Amygdala (tissue), 56 donors: ENCODE measurements at regions not wholly inside any gene's neighbourhood (a gene's known extent, or its start where the extent isn't known, plus 50 kb on each side); places are given as distances from the start of the nearest gene placed in this dataset.
"Not testable (repeated sequence)": the region's sequence is repeated elsewhere in the genome, so short reads cannot be mapped to it uniquely, and the experiment has no call there.

ENCODE experiments used
- DNase-seq, 56 donors: peaks; one replicate each; lab custom pipeline; 2025; lab: John Stamatoyannopoulos, UW

DNA sequence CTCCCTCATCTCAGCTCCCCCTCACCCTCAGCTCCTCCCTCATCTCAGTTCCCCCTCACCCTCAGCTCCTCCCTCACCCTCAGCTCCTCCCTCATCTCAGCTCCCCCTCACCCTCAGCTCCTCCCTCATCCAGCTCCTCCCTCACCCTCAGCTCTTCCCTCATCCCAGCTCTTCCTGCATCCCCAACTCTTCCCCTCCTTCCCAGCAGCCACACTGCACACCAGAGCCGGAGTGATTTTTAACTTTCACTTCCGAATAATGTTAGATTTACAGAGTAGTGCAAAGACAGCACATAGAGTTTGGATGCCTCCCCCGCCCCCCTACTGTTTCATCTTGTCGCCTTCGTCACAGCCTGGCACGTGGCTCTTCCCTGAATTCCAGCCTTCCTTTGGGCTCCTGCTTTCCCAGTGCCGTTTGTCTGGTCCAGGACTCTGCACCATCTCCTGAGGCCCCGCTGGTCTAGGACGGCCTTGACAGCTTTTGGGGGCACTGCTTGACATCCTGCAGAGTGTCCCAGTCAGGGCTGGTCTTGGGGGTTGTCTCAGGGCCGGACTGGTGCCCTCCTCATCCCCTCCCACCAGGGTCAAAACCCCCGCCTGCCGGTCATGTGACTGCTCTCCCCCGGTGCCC, 110.2 kb downstream of the FAM53A start:
- no peak for DNase-seq

DNA sequence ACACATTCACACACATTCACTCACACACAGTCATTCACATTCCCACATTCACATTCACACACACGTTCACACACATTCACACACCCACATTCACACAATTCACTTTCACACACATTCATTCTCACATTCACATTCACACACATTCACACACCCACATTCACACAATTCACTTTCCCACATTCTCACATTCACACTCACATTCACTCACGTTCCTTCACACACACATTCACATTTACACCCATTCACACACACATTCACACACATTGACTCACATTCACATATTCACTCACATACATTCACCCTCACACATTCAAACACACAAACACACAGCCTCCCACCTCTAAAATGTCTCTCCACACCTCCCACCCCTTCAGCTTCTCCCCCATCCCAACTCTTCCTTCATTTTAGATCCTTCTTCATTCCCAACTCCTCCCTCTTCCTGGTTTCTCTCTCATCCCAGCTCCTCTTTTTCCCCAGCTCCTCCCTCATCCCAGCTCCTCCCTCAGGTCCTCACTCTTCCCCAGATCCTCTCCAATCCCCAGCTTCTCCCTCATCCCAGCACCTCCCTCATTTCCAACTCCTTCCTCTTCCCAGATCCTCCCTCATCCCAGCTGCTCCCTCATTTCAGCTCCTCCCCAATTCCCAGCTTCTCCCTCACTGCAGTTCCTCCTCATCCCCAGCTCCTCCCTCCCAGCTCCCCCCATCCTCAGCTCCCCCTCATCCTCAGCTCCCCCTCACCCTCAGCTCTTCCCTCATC, 111.0 kb downstream of the FAM53A start:
- no peak for DNase-seq

GRCh38 chr4:1572521-1572920, 111.6 kb downstream of the FAM53A start:
- DNase-seq: no peak

- no peak for DNase-seq
Measured at GRCh38 chr4:1572010-1572385, 112.1 kb downstream of the FAM53A start.

DNA sequence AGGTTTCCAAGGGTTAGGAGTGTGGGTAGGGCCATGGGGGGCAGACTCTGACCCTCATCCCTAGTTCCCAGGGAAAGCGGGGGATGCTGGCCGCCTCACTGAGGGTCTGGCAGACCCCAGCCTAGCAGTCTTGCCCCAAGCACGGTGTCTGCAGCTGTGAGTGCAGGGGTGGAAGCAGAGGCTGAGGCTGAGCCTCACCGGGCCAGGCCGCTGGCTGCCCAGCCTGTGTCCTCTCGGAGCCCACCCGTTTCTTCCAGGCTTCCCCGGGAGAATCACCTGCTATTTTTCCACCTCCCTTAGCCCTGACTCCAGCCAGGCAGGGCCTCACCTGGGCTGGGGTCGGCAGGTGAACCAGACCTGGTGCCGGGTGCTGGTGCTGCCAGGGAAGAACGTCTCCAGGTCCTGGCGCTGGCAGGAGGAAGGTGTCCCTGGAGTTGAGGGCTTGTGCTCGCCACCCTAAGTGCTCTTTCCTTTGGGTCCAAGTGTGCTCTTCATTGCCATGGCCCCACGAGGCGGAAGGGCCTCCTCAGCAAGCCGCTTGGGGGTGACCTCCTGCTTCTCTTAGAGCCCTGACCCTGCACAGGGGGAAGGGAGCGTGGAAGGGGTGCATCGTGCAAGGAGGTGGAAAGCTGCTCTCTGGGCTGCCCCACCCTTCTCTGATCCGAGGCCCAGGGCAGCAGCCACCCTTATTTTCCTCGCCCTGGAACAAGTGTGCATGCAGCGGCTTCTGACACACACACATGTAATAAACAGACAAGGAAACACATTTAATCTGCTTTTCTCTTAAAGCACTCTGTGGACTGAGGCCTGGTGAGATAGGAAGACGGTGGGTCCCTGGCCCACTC, 112.7 kb downstream of the FAM53A start:
- DNase-seq: no peak

DNA sequence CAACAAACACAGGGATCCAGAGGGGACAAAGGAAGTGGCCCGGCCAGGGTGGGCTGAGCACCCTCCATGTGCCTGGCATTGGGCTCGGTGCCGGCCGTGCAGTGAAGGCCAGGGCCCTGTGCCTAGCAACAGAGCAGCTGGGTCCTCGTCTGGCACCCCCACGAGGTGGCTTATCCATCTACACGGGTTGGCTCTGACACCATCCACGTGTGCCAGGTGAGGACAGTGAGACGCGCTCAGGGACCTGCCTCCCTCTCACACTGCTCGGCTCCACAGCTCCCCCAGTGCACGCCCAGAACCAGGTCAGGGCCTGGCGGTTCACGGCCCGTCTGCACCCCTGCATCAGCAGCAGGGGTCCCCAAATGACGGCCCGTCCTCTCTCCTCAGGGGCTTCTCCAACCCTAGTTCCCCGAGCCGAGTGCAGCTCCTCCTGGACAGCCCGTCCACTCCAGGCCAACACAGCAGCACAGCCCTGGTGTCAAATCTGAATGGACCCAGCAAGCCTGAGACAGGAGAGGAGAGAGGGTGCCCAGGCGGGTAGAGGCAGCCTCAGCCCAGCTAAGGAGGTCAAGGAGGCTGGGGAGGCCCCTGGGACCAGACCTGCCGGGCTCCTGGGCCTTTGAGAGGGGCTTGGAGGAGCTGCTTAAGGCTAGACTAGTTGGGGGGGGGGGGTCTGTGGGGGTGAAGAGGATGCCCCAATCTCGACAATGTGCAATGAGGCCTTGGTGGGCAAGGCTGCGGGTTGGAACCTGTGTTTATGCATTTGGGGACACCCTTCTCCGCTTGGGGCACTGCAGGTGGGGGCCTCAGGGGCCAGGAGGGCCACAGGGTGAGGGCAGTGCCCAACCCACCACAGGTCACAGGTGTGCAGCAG, 113.6 kb downstream of the FAM53A start:
- no peak for DNase-seq

DNA sequence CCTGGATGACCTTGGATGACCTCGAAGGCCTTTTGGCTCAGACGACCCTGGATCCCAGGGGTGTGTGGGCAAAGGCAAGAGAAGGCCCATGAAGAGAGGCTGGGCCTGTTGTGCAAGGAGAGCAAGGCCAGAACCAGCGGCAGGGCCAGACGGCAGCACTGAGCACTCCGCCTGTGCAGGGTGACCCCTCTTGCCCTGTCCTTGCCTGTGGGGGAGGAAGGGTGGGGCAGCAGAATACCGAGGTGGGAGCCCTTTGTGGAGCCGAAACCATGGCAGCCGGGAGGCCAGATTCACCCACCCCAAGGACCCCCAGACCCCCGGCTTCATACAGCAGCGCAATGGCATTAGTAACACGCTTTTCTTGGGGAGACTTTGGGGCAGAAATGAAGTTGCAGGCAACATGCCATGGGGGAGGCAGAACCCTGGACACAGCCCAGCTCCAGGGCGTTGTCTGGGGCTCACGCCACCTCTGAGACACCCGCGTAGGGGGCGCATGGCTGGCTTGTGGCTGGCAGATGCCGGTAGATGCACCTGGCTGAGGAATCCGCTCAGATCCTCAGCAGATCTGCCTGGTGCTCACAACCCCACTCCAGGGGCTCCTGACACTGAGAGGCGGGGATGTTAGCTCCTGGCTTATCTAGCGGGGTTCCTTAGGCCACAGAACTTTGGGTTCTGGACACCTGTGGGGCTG, 114.5 kb downstream of the FAM53A start:
- no peak for DNase-seq

DNA sequence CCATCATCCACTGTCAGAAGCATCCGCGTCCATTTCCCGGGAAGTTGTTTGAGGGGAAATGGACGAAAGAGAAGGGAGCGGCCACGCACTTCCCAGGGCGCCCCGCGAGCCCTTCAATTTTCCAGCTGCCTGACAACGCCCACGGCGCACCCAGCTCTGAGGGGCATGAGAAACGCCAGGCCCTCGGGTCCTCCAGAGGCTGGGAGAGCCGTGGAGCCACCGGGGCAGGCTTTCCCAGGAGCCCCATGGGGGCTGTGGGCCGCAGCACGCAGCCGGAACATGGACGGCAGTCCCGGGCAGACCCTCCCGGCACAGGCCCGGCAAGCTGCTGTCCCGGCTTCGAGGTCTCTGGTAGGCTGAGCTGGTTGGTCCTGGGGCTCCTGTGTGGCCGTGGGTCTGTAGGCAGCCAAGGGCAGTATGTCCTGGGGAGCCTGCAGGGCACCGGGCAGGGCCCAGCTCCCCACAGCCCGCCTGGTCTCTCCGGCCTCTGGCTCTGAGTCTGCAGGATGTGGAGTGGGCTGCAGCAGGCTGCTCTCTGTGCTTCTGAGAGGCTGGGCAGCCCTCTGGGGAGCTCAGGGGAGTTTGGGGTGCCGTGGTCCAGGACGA, 115.2 kb downstream of the FAM53A start:
- no peak for DNase-seq

- DNase-seq: no peak
Measured at GRCh38 chr4:1567808-1568581, 116.1 kb downstream of the FAM53A start.

DNA sequence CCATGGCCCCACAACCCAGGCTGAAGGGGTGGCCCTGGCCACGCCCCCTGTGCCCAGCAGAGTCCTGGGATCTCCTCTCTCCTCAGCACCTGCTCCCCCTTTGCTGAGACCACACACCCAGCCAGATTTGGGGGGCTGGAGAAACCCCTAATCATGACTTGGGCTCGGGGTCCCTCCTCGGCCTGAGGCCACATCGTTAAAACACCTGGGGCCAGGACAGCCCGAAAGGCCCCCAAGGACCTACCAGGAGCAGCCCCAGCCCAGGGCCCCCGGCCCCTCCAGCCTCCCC, 116.7 kb downstream of the FAM53A start:
- no peak for DNase-seq

DNA sequence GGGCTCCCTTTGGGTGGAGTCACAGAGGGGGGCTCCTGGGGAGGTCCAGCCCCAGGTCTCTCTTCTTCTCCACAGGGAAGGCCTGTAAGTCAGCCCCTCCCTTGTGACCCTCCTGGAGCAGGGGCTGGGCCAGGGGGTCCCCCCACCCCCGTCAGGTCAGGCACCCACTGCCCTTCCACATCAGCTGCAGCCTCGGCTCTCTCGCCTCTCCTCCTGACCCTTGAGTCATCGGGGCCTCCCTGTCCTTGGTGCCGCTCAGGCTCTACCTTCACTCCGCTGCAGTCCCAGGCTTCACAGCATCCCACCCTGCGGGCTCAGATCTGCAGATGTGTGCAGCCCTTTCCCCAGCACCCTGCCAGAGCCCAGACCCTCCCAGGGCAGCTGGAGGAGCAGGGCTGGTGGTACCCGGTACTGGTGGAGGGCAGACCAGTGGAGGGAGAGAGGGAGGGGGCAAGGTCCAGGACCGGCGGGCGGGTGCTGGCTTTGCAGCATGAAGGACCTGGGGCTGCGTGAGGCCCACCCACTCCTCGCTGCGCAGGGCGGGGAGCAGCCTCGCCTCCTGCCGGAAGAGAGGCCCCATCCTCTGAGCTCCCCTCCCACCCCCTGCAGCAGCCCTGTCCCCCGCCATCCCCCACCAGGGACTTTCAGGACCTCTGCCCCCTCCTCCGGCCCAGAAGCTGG, 117.1 kb downstream of the FAM53A start:
- no peak for DNase-seq

DNA sequence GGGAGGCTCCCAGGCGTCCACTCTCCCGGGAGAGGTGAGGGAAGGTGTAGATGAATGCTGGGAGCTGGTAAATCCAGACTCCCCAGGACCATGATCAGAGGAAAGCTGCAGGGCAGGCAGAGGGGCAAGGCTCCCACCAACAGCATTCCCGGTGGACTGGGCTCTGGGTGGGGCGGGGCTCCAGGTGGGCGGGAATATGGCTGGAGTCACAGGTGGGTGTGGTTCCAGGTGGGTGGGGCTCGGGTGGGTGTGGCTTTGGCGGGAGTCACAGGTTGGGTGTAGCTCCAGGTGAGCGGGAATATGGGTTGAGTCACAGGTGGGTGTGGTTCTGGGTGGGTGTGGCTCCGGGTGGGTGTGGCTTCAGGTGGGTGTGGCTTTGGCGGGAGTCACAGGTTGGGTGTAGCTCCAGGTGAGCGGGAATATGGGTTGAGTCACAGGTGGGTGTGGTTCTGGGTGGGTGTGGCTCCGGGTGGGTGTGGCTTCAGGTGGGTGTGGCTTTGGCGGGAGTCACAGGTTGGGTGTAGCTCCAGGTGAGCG, 117.7 kb downstream of the FAM53A start:
- DNase-seq: not testable (repeated sequence)

- no peak for DNase-seq
Measured at GRCh38 chr4:1565598-1566295, 118.4 kb downstream of the FAM53A start.

- DNase-seq: no peak
Measured at GRCh38 chr4:1564535-1565375, 119.4 kb downstream of the FAM53A start.

DNA sequence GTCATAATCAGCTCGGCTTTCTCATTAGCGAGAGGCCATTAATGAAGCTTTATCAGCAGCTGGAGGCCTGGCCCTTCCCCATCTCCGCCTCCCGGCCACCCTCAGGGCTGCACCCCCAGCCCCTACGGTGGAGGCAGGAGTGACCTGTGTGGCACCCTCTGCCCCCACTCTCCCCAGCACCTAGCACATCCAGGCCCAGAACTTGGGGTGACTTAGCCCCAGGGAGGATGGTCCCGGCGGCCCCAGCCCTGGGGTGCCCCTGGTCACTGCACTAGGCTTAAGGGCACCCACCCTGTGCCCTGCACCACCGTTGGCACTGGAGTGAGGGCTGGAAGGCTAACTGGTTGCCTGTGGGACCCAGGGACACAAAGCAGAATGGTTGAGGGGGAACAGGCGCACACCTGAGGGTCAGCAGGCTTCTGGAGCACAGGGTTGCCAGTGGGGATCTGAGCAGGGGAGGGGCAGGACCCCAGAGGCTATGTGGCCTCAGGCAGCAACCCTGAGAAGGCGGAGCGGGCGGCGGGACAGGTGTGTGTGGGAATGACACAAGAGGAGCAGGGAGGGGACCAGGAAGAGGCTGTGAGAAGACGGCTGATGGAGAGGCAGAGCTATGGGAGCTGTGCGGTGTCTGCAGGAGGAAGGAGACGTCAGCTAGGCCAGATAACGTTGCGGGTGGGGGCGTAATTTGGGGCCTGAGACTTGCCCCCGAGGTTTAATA, 120.2 kb downstream of the FAM53A start:
- no peak for DNase-seq

DNA sequence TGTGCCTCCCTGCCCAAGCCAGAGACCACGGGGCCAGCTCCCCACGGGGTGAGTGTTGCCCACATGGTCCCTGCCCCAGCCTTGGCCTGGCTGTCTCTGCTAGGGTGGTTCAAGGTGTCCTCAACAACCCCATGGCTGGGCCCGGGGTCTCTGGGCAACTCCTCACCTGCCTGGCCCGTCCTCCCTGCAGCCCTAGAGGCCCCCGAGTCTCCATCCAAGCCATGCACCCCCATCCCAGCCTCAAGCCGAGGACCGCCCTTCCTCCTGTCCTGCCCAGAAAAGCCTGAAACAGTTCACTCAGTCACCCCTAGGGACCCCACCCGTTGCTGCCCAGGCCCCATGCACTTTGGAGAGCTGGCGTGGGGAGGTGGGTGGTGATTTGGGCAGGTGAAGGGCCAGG, 120.9 kb downstream of the FAM53A start:
- no peak for DNase-seq
